Liver (tissue), 8 donors: ENCODE measurements at regions not wholly inside any gene's neighbourhood (a gene's known extent, or its start where the extent isn't known, plus 50 kb on each side); places are given as distances from the start of the nearest gene placed in this dataset.

Experiments
- DNase-seq: peaks from one replicate; pipeline ENCODE4 v3.0.0-alpha.2; 2017; ENCODE audit warnings: low spot score
- H3K27ac ChIP-seq, 2 donors: one replicate each; pipeline ENCODE4 v1.7.0; 2013; ENCODE audit warnings: inconsistent platforms in 2 of 2, low read length in 2 of 2, control low read depth in 1 of 2, low read depth in 1 of 2, mild to moderate bottlenecking in 1 of 2
- H3K27me3 ChIP-seq, 4 donors: one replicate each; pipeline versions ENCODE4 v1.6.1 to v1.7.0; 2013; ENCODE audit warnings: low read length in 3 of 4, inconsistent platforms in 1 of 4, mild to moderate bottlenecking in 1 of 4, moderate library complexity in 1 of 4; ENCODE audit not compliant: control insufficient read depth in 4 of 4, insufficient read depth in 4 of 4
- H3K36me3 ChIP-seq, 4 donors: one replicate each; pipeline versions ENCODE4 v1.6.1 to v1.7.0; 2013; ENCODE audit warnings: low read length in 3 of 4, mild to moderate bottlenecking in 3 of 4, low read depth in 1 of 4, moderate library complexity in 1 of 4; ENCODE audit not compliant: control insufficient read depth in 4 of 4, insufficient read depth in 3 of 4
- H3K4me1 ChIP-seq, 4 donors: one replicate each; pipeline versions ENCODE4 v1.6.1 to v1.7.0; 2013; ENCODE audit warnings: low read length in 3 of 4, mild to moderate bottlenecking in 3 of 4, moderate library complexity in 1 of 4; ENCODE audit not compliant: control insufficient read depth in 4 of 4, insufficient read depth in 4 of 4
- H3K4me3 ChIP-seq, 3 donors: one replicate each; pipeline versions ENCODE4 v1.6.1 to v1.7.0; 2013; ENCODE audit warnings: low read length in 3 of 3, control low read depth in 1 of 3, low read depth in 1 of 3, mild to moderate bottlenecking in 1 of 3
- H3K9ac ChIP-seq, 2 donors: one replicate each; pipeline ENCODE4 v1.7.0; 2013; ENCODE audit warnings: low read length in 2 of 2, mild to moderate bottlenecking in 2 of 2, moderate library complexity in 2 of 2, control low read depth in 1 of 2, low read depth in 1 of 2
- H3K9me3 ChIP-seq, 4 donors: one replicate each; pipeline versions ENCODE4 v1.6.1 to v1.7.0; 2013; ENCODE audit warnings: low read length in 3 of 4; ENCODE audit not compliant: control insufficient read depth in 4 of 4
- EGR1 ChIP-seq, 2 donors: IDR thresholded peaks; 2 replicates each; pipeline ENCODE4 v1.6.1; 2016 to 2018; ENCODE audit warnings: antibody characterized with exemption in 2 of 2, low read depth in 2 of 2
- FOXA1 ChIP-seq: IDR thresholded peaks from 2 replicates; pipeline ENCODE4 v1.6.1; 2016; ENCODE audit warnings: antibody characterized with exemption
- FOXA2 ChIP-seq: IDR thresholded peaks from 2 replicates; pipeline ENCODE4 v1.6.1; 2016; ENCODE audit warnings: antibody characterized with exemption
- GABPA ChIP-seq, 2 donors: IDR thresholded peaks in 1 of 2; conservative IDR thresholded peaks in 1 of 2; 2 replicates each; pipeline ENCODE4 v1.6.1; 2016; ENCODE audit warnings: antibody characterized with exemption in 2 of 2, mild to moderate bottlenecking in 1 of 2, moderate library complexity in 1 of 2
- HNF4G ChIP-seq: IDR thresholded peaks from 2 replicates; pipeline ENCODE4 v1.6.1; 2016; ENCODE audit warnings: antibody characterized with exemption
- JUND ChIP-seq, 2 donors: IDR thresholded peaks; 2 replicates each; pipeline ENCODE4 v1.6.1; 2016; ENCODE audit warnings: antibody characterized with exemption in 2 of 2
- MAX ChIP-seq: IDR thresholded peaks from 2 replicates; pipeline ENCODE4 v1.6.1; 2016; ENCODE audit warnings: antibody characterized with exemption
- NR2F2 ChIP-seq: IDR thresholded peaks from 2 replicates; pipeline ENCODE4 v1.6.1; 2016; ENCODE audit warnings: antibody characterized with exemption
- RAD21 ChIP-seq, 2 donors: IDR thresholded peaks; 2 replicates each; pipeline ENCODE4 v1.6.1; 2016; ENCODE audit warnings: antibody characterized with exemption in 2 of 2, mild to moderate bottlenecking in 2 of 2
- SP1 ChIP-seq: IDR thresholded peaks from 2 replicates; pipeline ENCODE4 v1.6.1; 2018; ENCODE audit warnings: antibody characterized with exemption, mild to moderate bottlenecking
- TAF1 ChIP-seq: conservative IDR thresholded peaks from 2 replicates; pipeline ENCODE4 v1.6.1; 2016; ENCODE audit warnings: antibody characterized with exemption, mild to moderate bottlenecking
- YY1 ChIP-seq: IDR thresholded peaks from 2 replicates; pipeline ENCODE4 v1.6.1; 2016; ENCODE audit warnings: antibody characterized with exemption, mild to moderate bottlenecking
- WGBS: extraction: QIAGEN DNeasy Blood & Tissue Kit; methylation state at CpG from one replicate; pipeline ENCODE4 v1.1.7; 2013; 5-methylcytosine and 5-hydroxymethylcytosine counted together
- TF ChIP-seq, protein P1 (sequence below): IDR thresholded peaks from 2 replicates; pipeline ENCODE4 v1.6.1; 2016; ENCODE audit warnings: antibody characterized with exemption, mild to moderate bottlenecking
- TF ChIP-seq, protein P2 (sequence below): IDR thresholded peaks from 2 replicates; pipeline ENCODE4 v1.6.1; 2016; ENCODE audit warnings: antibody characterized with exemption
- TF ChIP-seq, protein P3 (sequence below): fragments of 150-350 bp; IDR thresholded peaks from 2 replicates; pipeline ENCODE4 v1.5.1; 2017; ENCODE audit warnings: improper control_type of control experiment, low read depth, low read length; ENCODE audit not compliant: missing input control
- TF ChIP-seq, protein P4 (sequence below): IDR thresholded peaks from 2 replicates; pipeline ENCODE4 v1.6.1; 2016; ENCODE audit warnings: antibody characterized with exemption
- donor health status: healthy.
- donor health status: healthy.
- donor health status: healthy.
- donor health status: healthy.
- donor health status: healthy.

DNA sequence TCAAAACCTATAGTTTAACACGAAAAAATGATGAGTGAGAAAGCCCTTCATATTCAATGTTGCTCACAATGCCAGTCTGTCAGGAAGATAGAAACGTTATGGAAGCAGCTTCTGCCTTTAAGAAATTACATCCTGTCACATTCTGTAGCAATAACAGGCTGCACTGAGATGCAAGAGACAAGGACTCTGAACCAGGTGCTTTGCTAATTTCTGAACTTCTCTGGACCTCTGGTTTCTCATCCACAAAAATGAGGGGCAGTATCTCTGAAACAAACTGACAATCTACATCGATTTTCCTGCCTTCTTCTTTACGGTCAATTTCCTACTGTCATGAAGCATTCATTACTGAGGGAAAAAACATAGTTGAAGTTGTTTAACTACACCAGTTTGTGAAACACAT is 234.0 kb downstream of the SNX13 start (continued):
- TF ChIP-seq, protein P1, sequence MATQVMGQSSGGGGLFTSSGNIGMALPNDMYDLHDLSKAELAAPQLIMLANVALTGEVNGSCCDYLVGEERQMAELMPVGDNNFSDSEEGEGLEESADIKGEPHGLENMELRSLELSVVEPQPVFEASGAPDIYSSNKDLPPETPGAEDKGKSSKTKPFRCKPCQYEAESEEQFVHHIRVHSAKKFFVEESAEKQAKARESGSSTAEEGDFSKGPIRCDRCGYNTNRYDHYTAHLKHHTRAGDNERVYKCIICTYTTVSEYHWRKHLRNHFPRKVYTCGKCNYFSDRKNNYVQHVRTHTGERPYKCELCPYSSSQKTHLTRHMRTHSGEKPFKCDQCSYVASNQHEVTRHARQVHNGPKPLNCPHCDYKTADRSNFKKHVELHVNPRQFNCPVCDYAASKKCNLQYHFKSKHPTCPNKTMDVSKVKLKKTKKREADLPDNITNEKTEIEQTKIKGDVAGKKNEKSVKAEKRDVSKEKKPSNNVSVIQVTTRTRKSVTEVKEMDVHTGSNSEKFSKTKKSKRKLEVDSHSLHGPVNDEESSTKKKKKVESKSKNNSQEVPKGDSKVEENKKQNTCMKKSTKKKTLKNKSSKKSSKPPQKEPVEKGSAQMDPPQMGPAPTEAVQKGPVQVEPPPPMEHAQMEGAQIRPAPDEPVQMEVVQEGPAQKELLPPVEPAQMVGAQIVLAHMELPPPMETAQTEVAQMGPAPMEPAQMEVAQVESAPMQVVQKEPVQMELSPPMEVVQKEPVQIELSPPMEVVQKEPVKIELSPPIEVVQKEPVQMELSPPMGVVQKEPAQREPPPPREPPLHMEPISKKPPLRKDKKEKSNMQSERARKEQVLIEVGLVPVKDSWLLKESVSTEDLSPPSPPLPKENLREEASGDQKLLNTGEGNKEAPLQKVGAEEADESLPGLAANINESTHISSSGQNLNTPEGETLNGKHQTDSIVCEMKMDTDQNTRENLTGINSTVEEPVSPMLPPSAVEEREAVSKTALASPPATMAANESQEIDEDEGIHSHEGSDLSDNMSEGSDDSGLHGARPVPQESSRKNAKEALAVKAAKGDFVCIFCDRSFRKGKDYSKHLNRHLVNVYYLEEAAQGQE: no peak
- no peak for TF ChIP-seq JUND (IDR thresholded peaks at IDR 0.05)

- Histone ChIP-seq H3K9ac (no peak overlapping the region), H3K4me3 (no peak overlapping the region), H3K4me1 (peaks cover 0 to 10% (median 0%) of the 10 kb centered on the region in 4 donors), H3K27ac (no peak overlapping the region), H3K36me3 (no peaks in the 10 kb centered on the region), H3K9me3 (no peaks in the 10 kb centered on the region), H3K27me3 (peaks cover 0 to 2% (median 0%) of the 10 kb centered on the region in 4 donors)
- no peak for TF ChIP-seq EGR1 (IDR thresholded peaks at IDR 0.05; ENCODE audit: low read depth in 2 of 2)
- TF ChIP-seq, protein P2, sequence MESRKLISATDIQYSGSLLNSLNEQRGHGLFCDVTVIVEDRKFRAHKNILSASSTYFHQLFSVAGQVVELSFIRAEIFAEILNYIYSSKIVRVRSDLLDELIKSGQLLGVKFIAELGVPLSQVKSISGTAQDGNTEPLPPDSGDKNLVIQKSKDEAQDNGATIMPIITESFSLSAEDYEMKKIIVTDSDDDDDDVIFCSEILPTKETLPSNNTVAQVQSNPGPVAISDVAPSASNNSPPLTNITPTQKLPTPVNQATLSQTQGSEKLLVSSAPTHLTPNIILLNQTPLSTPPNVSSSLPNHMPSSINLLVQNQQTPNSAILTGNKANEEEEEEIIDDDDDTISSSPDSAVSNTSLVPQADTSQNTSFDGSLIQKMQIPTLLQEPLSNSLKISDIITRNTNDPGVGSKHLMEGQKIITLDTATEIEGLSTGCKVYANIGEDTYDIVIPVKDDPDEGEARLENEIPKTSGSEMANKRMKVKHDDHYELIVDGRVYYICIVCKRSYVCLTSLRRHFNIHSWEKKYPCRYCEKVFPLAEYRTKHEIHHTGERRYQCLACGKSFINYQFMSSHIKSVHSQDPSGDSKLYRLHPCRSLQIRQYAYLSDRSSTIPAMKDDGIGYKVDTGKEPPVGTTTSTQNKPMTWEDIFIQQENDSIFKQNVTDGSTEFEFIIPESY: no peak
- TF ChIP-seq, protein P3, sequence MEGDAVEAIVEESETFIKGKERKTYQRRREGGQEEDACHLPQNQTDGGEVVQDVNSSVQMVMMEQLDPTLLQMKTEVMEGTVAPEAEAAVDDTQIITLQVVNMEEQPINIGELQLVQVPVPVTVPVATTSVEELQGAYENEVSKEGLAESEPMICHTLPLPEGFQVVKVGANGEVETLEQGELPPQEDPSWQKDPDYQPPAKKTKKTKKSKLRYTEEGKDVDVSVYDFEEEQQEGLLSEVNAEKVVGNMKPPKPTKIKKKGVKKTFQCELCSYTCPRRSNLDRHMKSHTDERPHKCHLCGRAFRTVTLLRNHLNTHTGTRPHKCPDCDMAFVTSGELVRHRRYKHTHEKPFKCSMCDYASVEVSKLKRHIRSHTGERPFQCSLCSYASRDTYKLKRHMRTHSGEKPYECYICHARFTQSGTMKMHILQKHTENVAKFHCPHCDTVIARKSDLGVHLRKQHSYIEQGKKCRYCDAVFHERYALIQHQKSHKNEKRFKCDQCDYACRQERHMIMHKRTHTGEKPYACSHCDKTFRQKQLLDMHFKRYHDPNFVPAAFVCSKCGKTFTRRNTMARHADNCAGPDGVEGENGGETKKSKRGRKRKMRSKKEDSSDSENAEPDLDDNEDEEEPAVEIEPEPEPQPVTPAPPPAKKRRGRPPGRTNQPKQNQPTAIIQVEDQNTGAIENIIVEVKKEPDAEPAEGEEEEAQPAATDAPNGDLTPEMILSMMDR: peak; percentile 78
- peak; percentile 89 to 91 for TF ChIP-seq RAD21 (IDR thresholded peaks at IDR 0.05)
- no peak for DNase-seq
- WGBS: 10% methylated on average over 3 of the region's 3 CpGs
Measured at GRCh38 chr7:17706734-17707133, 233.6 kb downstream of the SNX13 start.

DNA sequence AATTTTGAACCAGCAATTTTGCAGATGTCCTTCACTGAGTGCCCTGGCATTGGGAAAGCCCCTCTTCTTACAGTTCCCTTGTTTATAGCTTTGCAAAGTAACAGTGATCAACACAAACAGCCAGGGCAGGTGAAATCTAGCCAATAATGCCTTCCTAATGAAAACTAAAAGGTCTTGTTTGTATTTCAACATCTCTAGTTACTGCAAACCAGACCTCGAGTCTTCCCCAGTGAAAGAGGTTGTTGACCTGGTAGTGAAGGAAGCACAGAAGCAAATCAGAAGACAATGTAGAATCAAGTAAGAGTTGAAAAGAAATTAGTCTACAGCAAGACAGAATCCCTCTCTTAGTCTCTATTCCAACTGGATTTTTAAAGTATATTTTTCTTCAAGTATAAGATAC is 231.2 kb downstream of the SNX13 start:
- peaks cover 0 to 10% (median 0%) of the 10 kb centered on the region in 4 donors for H3K4me1 ChIP-seq
- DNase-seq: no peak
- H3K9ac ChIP-seq: no peak overlapping the region
- H3K36me3 ChIP-seq: no peaks in the 10 kb centered on the region
- no peak overlapping the region for H3K4me3 ChIP-seq
- peaks cover 0 to 2% (median 0%) of the 10 kb centered on the region in 4 donors for H3K27me3 ChIP-seq
- H3K27ac ChIP-seq: no peak overlapping the region
- WGBS: 13% methylated on average over 1 of the region's 1 CpG
- no peaks in the 10 kb centered on the region for H3K9me3 ChIP-seq
- TF ChIP-seq FOXA1: no peak
- TF ChIP-seq, protein P4, sequence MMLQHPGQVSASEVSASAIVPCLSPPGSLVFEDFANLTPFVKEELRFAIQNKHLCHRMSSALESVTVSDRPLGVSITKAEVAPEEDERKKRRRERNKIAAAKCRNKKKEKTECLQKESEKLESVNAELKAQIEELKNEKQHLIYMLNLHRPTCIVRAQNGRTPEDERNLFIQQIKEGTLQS: no peak
- peak; percentile 23 for TF ChIP-seq FOXA2
- no peak for TF ChIP-seq HNF4G
- TF ChIP-seq, protein P2: no peak
- TF ChIP-seq YY1: no peak
- no peak for TF ChIP-seq NR2F2
- no peak for TF ChIP-seq TAF1
- TF ChIP-seq, protein P1: no peak
- no peak for TF ChIP-seq SP1
- TF ChIP-seq MAX: no peak
- no peak for TF ChIP-seq GABPA (IDR thresholded peaks at IDR 0.05 in 1 of 2, conservative IDR thresholded peaks at IDR 0.05 in 1 of 2)
- TF ChIP-seq JUND (IDR thresholded peaks at IDR 0.05): no peak
- TF ChIP-seq RAD21 (IDR thresholded peaks at IDR 0.05): no peak
- no peak for TF ChIP-seq EGR1 (IDR thresholded peaks at IDR 0.05; ENCODE audit: low read depth in 2 of 2)
